Testis (tissue), 2 donors: ENCODE measurements at regions not wholly inside any gene's neighbourhood (a gene's known extent, or its start where the extent isn't known, plus 50 kb on each side); places are given as distances from the start of the nearest gene placed in this dataset.

Source experiments
- DNase-seq: peaks from one replicate; pipeline ENCODE4 v3.0.0-alpha.2; 2019
- H3K27ac ChIP-seq, 2 donors: fragments of 200-600 bp; sonication (generic); one replicate each; pipeline ENCODE4 v1.5.1; 2019
- H3K27me3 ChIP-seq: fragments of 200-600 bp; sonication (generic); one replicate; pipeline ENCODE4 v1.5.1; 2019
- H3K36me3 ChIP-seq: fragments of 200-600 bp; sonication (generic); one replicate; pipeline ENCODE4 v1.5.1; 2017; ENCODE audit warnings: low read depth; ENCODE audit errors: missing control alignments
- H3K4me1 ChIP-seq: fragments of 200-600 bp; sonication (generic); one replicate; pipeline ENCODE4 v1.5.1; 2019
- H3K4me3 ChIP-seq, 2 donors: fragments of 200-600 bp; sonication (generic); one replicate each; pipeline ENCODE4 v1.5.1; 2017 to 2019
- H3K9me3 ChIP-seq: fragments of 200-600 bp; sonication (generic); one replicate; pipeline ENCODE4 v1.5.1; 2017
- POLR2A ChIP-seq: fragments of 450-650 bp; IDR thresholded peaks from one replicate; pipeline ENCODE4 v1.6.1; 2017; ENCODE audit warnings: antibody characterized with exemption, mild to moderate bottlenecking, moderate library complexity
- WGBS, 2 donors: methylation state at CpG; one replicate each; pipeline ENCODE4 v1.1.5; 2018; 5-methylcytosine and 5-hydroxymethylcytosine counted together
- intact Hi-C: fragments of 100-400 bp; cut with DNase I; formaldehyde crosslinking; loops from one replicate; pipeline ENCODE4 v1.15.1; 2023; ENCODE audit warnings: low total_unique reads
- TF ChIP-seq, protein P1 (sequence below), 3 experiments: fragments of 450-650 bp in 2 of 3; fragments of 200-600 bp in 1 of 3; sonication (generic) in 1 of 3; IDR thresholded peaks; one replicate each; pipeline ENCODE4 v1.5.1; 2016 to 2019; ENCODE audit warnings: antibody characterized with exemption in 3 of 3, mild to moderate bottlenecking in 2 of 3, moderate library complexity in 1 of 3

DNA sequence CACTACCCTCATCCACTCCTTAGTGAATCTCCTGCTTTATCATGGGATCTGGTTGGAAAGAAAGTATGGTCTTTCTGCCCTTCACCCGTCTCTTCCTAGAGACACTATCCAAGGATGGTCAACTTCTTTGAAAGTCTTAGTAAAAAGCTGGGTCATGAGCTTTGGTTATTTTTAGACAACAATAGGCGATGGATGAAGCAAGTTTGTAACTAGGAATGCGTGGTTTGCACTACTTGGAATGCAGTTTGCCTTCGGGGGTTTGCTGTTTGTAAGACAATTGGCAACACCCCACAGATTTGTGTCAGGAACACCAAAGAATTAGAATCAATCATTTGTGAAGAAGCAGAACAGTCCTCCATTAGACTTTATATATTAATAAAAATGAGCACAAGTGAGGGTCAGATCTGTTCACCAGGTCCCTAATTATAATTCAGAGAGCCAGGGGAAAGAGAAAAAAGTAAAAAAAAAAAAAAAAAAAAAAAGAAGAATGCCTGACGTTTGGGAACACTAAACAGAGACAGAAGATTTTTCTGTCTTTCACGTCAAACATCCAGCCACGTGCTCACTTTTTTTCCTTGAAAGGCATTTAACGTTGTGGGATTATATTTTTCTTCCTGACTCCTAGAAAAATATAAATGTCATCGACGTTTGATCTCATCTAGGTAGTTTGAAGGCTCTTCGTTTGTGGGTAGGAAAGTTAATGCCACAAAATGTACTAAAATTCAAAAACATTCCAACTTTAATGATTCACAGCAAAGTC is 60.7 kb upstream of the BTG3 start:
- no peak overlapping the region for H3K4me3 ChIP-seq
- 41 to 50% methylated on average over 11 of the region's 11 CpGs for WGBS, 2 donors
- intact Hi-C loops, result loop anchor here (10.0 kb wide), 1 partner anchor 231 kb away; no protein-coding TSS in a partner anchor
- no peaks in the 10 kb centered on the region for H3K36me3 ChIP-seq
- H3K9me3 ChIP-seq, result no peaks in the 10 kb centered on the region
- DNase-seq, result peak; percentile 58
- TF ChIP-seq, protein P1, sequence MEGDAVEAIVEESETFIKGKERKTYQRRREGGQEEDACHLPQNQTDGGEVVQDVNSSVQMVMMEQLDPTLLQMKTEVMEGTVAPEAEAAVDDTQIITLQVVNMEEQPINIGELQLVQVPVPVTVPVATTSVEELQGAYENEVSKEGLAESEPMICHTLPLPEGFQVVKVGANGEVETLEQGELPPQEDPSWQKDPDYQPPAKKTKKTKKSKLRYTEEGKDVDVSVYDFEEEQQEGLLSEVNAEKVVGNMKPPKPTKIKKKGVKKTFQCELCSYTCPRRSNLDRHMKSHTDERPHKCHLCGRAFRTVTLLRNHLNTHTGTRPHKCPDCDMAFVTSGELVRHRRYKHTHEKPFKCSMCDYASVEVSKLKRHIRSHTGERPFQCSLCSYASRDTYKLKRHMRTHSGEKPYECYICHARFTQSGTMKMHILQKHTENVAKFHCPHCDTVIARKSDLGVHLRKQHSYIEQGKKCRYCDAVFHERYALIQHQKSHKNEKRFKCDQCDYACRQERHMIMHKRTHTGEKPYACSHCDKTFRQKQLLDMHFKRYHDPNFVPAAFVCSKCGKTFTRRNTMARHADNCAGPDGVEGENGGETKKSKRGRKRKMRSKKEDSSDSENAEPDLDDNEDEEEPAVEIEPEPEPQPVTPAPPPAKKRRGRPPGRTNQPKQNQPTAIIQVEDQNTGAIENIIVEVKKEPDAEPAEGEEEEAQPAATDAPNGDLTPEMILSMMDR (IDR thresholded peaks at IDR 0.05), result no peak
- H3K4me1 ChIP-seq, result peaks cover 9% of the 10 kb centered on the region
- peak overlapping the region; percentile 56 to 71 for H3K27ac ChIP-seq
- H3K27me3 ChIP-seq, result no peaks in the 10 kb centered on the region

DNA sequence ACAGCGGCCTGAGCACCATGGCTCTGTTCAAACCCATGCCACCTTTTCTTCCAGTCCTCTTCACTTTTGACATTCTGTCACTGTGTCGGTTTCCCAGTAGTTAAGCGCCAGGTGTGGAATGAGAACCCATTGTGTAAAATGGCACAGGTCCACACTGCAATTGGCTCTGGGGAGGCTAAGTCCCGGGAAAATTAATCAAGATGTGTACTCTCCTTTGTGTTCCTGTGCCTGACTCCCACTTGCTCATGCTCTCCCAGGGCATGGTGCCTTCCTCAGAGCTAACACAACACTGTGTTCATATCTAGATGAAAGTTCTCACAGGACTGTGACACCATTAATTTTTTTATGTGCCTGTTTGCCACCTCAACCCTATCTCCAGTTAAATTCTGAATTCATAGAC is 59.0 kb upstream of the BTG3 start:
- WGBS, 2 donors, result 48 to 67% methylated on average over 4 of the region's 4 CpGs
- intact Hi-C loops, result loop anchor here (10.0 kb wide), 1 partner anchor 233 kb away; no protein-coding TSS in a partner anchor
- no peak for TF ChIP-seq POLR2A
- TF ChIP-seq, protein P1 (IDR thresholded peaks at IDR 0.05), result no peak
- Histone ChIP-seq H3K9me3 (no peaks in the 10 kb centered on the region), H3K36me3 (no peaks in the 10 kb centered on the region), H3K4me1 (peaks cover 13% of the 10 kb centered on the region), H3K4me3 (no peak overlapping the region), H3K27ac (peak overlapping the region; percentile 56 to 71), H3K27me3 (no peaks in the 10 kb centered on the region)
- peak; percentile 65 for DNase-seq

DNA sequence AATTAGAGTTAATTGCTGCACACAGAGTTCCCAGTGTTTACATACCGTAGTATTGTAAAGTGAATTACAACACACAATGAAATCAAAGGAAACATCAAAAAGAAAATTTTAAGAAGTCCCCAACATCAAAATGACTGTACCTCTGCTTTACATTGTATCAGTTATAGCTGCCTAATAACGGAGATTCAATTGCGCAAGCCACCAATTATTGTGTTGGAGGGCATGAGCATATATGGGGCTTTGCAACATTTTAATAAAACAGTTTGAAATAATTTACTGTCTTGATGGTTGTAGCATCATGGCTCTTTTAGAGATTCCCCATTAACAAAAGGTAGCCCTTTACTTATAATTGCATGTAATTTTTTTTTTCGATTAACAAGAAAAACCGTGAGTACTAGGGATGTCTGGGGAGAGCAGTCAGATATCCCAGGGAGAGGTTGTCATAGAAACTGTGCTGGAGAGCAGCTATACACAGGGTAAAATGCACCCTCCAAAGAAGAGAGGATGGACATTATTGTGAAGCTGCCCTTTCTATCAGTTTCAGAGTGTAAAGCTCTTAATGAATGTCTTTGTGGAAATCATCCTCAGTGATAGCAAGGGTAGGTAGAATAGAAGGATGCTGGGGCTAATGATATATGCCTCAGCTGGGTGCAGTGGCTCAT is 55.9 kb upstream of the BTG3 start:
- no peaks in the 10 kb centered on the region for H3K27me3 ChIP-seq
- H3K27ac ChIP-seq, result no peak overlapping the region
- intact Hi-C loops, result no loop called here
- 76 to 85% methylated on average over 5 of the region's 5 CpGs for WGBS, 2 donors
- H3K4me1 ChIP-seq, result peaks cover 9% of the 10 kb centered on the region
- no peaks in the 10 kb centered on the region for H3K9me3 ChIP-seq
- H3K4me3 ChIP-seq, result no peak overlapping the region
- DNase-seq, result no peak
- no peaks in the 10 kb centered on the region for H3K36me3 ChIP-seq
- TF ChIP-seq POLR2A, result no peak
- TF ChIP-seq, protein P1 (IDR thresholded peaks at IDR 0.05), result no peak

DNA sequence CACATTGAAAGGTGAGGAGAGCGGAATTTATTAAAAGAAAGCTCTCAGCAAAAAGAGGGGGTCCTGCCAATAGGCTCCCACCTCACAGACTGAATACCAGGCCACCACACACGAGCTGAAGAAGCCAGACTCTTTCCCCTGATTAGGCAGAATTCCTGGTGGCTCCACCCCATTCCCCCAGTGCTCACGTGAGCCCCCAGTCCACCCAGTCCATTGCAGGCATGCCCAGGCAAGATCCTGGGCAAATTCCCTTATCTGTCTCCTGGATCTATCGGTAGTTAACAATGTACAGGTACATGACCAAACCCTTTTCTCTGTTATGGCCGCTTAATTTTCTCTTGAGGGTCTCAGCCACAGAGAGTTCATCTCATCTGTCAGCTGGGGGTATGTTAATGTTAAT is 54.6 kb upstream of the BTG3 start:
- Histone ChIP-seq H3K4me3 (no peak overlapping the region), H3K36me3 (no peaks in the 10 kb centered on the region), H3K27me3 (no peaks in the 10 kb centered on the region), H3K4me1 (peaks cover 8% of the 10 kb centered on the region), H3K9me3 (no peaks in the 10 kb centered on the region), H3K27ac (no peak overlapping the region)
- no peak for DNase-seq
- intact Hi-C loops, result no loop called here
- WGBS, 2 donors, result 86 to 92% methylated on average over 5 of the region's 5 CpGs
- TF ChIP-seq, protein P1 (IDR thresholded peaks at IDR 0.05), result no peak
- no peak for TF ChIP-seq POLR2A
